NB4 (cell line): ENCODE measurements at regions not wholly inside any gene's neighbourhood (a gene's known extent, or its start where the extent isn't known, plus 50 kb on each side); places are given as distances from the start of the nearest gene placed in this dataset.
"Not testable (repeated sequence)": the region's sequence is repeated elsewhere in the genome, so short reads cannot be mapped to it uniquely, and the experiment has no call there.

ENCODE experiments used
- DNase-seq: peaks from one replicate; pipeline ENCODE4 v3.0.0; 2010; ENCODE audit warnings: low read depth
- H3K4me3 ChIP-seq: one replicate; pipeline ENCODE4 v1.5.1; 2011; ENCODE audit warnings: mild to moderate bottlenecking, low read depth, low read length, moderate library complexity
- MYC ChIP-seq: IDR thresholded peaks from 2 replicates; pipeline ENCODE4 v1.6.1; 2011; ENCODE audit warnings: low read depth, low read length
- POLR2A ChIP-seq: IDR thresholded peaks from 2 replicates; pipeline ENCODE4 v1.6.1; 2011; ENCODE audit warnings: mild to moderate bottlenecking; ENCODE audit not compliant: insufficient read length; ENCODE audit errors: extremely low read depth
- TF ChIP-seq, protein P1 (sequence below): IDR thresholded peaks from 2 replicates; pipeline ENCODE4 v1.6.1; 2011; ENCODE audit warnings: low read depth, low read length
- TF ChIP-seq, protein P2 (sequence below): IDR thresholded peaks from one replicate; pipeline ENCODE4 v1.5.1; 2012; ENCODE audit warnings: low read depth, low read length

DNA sequence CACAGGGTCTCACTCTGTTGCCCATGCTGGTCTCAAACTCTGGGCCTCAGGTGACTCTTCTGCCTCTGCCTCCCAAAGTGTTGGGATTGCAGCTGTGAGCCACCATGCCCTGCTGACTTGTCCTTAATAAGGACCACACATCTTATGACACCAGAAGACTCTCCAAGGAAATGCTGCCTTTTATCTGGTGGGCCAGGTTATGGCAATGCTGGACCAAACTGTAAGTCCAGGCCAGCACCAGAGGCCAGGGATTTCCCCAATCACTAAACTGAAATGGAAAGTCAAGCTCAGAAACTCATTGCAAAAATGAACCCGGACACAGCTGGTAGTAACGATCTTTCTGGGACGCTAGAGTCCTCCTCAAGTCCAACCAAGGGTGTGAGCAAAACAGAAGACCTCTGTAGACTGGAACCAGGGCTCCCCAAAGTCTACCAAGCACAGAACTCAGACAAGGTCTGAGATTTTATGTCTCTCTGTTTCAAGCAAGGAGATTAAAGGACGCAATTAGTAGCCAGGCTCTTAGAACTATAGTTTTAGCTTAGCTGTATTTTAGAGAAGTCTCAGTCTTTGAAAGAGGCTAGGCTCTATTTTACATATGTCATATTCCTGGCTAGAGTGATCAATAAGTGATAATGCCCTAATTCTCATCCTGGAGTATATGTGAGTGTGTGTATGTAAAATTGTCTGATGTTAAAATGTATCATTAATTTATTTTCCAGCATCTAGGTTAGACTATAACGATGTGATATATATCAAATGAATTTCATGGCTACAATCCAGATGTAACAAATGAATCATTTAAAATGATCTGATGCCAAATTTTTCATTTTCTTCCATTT, 74.0 kb upstream of the ITGB1 start:
- TF ChIP-seq, protein P1, sequence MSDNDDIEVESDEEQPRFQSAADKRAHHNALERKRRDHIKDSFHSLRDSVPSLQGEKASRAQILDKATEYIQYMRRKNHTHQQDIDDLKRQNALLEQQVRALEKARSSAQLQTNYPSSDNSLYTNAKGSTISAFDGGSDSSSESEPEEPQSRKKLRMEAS = no peak
- TF ChIP-seq POLR2A (no peak), MYC (no peak)
- TF ChIP-seq, protein P2, sequence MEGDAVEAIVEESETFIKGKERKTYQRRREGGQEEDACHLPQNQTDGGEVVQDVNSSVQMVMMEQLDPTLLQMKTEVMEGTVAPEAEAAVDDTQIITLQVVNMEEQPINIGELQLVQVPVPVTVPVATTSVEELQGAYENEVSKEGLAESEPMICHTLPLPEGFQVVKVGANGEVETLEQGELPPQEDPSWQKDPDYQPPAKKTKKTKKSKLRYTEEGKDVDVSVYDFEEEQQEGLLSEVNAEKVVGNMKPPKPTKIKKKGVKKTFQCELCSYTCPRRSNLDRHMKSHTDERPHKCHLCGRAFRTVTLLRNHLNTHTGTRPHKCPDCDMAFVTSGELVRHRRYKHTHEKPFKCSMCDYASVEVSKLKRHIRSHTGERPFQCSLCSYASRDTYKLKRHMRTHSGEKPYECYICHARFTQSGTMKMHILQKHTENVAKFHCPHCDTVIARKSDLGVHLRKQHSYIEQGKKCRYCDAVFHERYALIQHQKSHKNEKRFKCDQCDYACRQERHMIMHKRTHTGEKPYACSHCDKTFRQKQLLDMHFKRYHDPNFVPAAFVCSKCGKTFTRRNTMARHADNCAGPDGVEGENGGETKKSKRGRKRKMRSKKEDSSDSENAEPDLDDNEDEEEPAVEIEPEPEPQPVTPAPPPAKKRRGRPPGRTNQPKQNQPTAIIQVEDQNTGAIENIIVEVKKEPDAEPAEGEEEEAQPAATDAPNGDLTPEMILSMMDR = no peak
- no peak overlapping the region for H3K4me3 ChIP-seq

DNA sequence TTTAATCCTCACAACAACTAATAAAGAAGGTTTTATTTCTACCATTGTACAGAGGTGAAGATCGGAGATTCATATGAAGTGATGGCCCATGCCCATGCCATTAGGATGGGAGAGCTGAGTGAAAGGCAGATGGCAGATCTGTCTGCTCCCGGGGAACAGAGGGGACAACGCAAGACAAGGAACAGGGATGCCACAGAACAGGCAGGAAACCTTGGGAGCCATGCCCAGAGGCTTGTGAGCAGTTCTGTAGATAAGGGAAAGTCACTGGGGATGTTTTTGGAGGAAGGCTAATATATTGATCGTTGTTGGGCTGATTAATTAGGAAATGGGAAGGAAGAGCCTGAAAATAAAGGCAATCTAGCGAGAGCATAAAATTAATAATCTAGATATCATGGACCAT, 73.1 kb upstream of the ITGB1 start:
- H3K4me3 ChIP-seq = no peak overlapping the region
- no peak for DNase-seq

More for the DNA sequence above, 74.0 kb upstream of the ITGB1 start:
- DNase-seq = no peak

DNA sequence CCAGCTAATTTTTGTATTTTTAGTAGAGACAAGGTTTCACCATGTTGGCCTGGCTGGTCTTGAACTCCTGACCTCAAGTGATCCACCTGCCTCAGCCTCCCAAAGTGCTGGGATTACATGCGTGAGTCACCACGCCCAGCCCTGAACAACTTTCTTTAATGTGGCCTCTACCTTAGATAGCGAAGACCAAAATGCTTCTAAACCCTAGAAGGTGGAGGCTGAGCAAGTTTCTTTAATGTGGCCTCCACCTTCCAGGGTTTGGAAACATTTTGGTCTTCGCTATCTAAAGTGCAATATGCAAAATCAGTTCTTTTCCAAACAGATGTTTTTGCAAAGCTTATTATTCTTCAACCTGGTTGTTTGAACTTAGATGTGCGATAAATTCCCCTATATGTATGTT, 70.5 kb upstream of the ITGB1 start:
- DNase-seq, H3K4me3 ChIP-seq: not testable (repeated sequence)

More for the DNA sequence above, 73.1 kb upstream of the ITGB1 start:
- TF ChIP-seq, protein P2 = no peak
- TF ChIP-seq MYC = no peak
- TF ChIP-seq, protein P1 = no peak
- TF ChIP-seq POLR2A = no peak

DNA sequence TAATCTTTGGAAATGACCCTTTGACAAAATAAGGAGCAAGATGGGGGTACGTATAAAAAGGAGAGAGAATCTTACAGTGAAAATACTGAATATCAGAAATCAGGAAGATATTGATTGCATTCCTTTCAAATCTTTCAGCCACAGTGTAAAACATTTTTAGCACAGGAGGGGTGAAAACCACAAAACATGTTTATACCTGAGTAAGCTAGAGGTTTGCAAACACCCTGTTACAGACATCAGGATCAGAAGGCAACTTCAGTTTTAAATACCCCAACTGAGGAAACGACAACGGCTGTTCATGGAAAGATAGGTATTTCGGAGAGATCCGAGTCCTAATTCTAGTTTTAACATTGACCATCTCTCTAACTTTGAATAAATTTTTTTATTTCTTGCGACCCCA, 69.1 kb upstream of the ITGB1 start:
- TF ChIP-seq, protein P2 = no peak
- TF ChIP-seq POLR2A = no peak
- TF ChIP-seq MYC = no peak
- TF ChIP-seq, protein P1 = no peak
- DNase-seq = no peak
- H3K4me3 ChIP-seq = no peak overlapping the region

DNA sequence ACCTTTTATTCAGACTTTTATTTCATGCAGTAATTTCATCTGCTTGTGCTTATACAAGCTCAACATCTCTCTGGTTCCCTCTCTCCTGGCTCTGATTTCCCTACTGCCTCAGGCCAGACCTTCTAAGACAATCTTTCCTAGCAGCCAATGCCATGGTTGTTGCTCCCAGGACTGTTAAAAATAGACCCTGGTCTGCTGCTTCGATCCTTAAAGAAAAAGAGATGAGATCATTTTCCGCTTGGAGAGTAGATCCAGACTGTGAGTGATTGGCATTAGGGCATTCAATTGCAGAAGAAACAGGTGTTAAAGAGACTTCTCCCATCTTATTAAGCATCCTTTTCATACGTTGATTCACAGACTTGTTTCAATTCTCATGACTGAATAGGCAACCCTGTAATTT, 68.4 kb upstream of the ITGB1 start:
- DNase-seq = no peak
- TF ChIP-seq MYC (no peak), POLR2A (no peak)
- TF ChIP-seq, protein P2 = no peak
- TF ChIP-seq, protein P1 = no peak
- no peak overlapping the region for H3K4me3 ChIP-seq

DNA sequence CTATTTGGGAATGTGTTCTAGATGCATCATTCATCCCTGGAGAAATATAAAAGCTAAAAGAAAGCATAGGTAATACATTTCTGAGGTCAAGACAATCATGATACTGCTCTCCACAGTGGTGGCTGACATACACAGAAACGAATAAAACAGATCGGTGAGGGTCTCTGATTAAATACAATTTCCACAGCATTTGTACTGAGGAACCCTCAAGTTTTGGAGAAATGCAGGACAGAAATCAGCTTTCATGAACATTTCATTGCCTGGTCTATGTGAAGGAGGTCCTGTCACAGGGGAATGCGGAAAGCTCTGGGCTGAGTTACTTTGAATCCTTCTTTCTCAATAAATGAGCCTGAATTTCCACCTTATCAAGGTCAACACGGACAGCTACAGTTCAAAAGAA, 67.9 kb upstream of the ITGB1 start:
- no peak for TF ChIP-seq MYC
- H3K4me3 ChIP-seq = no peak overlapping the region
- DNase-seq = no peak

DNA sequence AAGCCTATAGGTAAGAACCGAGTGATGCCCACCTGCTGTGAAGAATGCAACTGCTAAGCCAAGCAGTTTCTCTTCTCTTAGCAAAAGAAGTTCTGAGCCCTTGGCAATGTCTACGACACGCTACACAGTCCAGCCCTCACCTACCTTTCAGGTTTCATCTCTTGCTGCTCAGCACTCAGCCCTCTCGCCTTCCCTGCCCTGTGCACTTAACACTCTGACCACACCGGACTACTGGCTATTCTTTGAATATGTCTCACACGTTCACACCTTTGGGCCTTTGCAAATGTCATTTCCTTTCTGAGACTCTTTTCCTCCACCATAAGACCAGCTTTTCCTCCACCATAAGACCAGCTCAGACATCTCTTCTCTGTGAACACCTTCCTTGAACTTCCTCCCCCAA, 67.0 kb upstream of the ITGB1 start:
- no peak overlapping the region for H3K4me3 ChIP-seq
- TF ChIP-seq, protein P1 = no peak
- TF ChIP-seq POLR2A = no peak
- no peak for TF ChIP-seq MYC
- TF ChIP-seq, protein P2 = no peak
- no peak for DNase-seq
